H1 (cell line): ENCODE measurements at regions not wholly inside any gene's neighbourhood (a gene's known extent, or its start where the extent isn't known, plus 50 kb on each side); places are given as distances from the start of the nearest gene placed in this dataset.

Source experiments
- FOSL1 ChIP-seq: IDR thresholded peaks from 2 replicates; pipeline ENCODE4 v1.6.1; 2011; ENCODE audit warnings: mild to moderate bottlenecking, low read depth, low read length, moderate library complexity; ENCODE audit not compliant: insufficient read depth
- HDAC6 ChIP-seq: IDR thresholded peaks from one replicate; pipeline ENCODE4 v1.7.1; 2012; ENCODE audit warnings: low read depth, mild to moderate bottlenecking, inconsistent platforms, low read length, moderate library complexity
- NRF1 ChIP-seq: IDR thresholded peaks from 2 replicates; pipeline ENCODE4 v1.6.1; 2011; ENCODE audit warnings: mild to moderate bottlenecking, low read depth, low read length, improper control_type of control experiment
- SP2 ChIP-seq: IDR thresholded peaks from 2 replicates; pipeline ENCODE4 v1.6.1; 2012; ENCODE audit warnings: mild to moderate bottlenecking, low read length, inconsistent platforms

GRCh38 chr2:196551014-196551413, 88.5 kb upstream of the CCDC150 start (continued):
- TF ChIP-seq SP2 (no peak), FOSL1 (no peak), HDAC6 (no peak), NRF1 (no peak)
